ENCODE measurements at regions not wholly inside any gene's neighbourhood (a gene's known extent, or its start where the extent isn't known, plus 50 kb on each side); places are given as distances from the start of the nearest gene placed in this dataset.

- BruUV-seq (replicated peaks): no TSS peak
- Mint-ChIP-seq H3K27ac (ENCODE audit: unreplicated experiment) (no peak overlapping the region), H3K9me3 (ENCODE audit: low read depth, unreplicated experiment) (peaks cover 3% of the 10 kb centered on the region), H3K27me3 (ENCODE audit: unreplicated experiment) (peaks cover 42% of the 10 kb centered on the region), H3K4me1 (ENCODE audit: low read depth, unreplicated experiment) (no peaks in the 10 kb centered on the region), H3K4me3 (ENCODE audit: low read depth, unreplicated experiment) (no peak overlapping the region), H3K36me3 (ENCODE audit: insufficient read depth, unreplicated experiment) (no peaks in the 10 kb centered on the region)
- CTCF ChIA-PET: no interaction called here
- TF ChIP-seq CTCF (IDR thresholded peaks at IDR 0.05; ENCODE audit: unreplicated experiment): no peak
- no peak for DNase-seq
- intact Hi-C loops (cut with micrococcal nuclease; ENCODE audit: unreplicated experiment): no loop called here
Observed at GRCh38 chr18:24933345-24933744, 418.6 kb downstream of the ZNF521 start.

- no peak overlapping the region for H3K27ac Mint-ChIP-seq (ENCODE audit: unreplicated experiment)
- no peak for TF ChIP-seq CTCF (IDR thresholded peaks at IDR 0.05; ENCODE audit: unreplicated experiment)
- CTCF ChIA-PET: no interaction called here
- H3K4me3 Mint-ChIP-seq (ENCODE audit: low read depth, unreplicated experiment): no peak overlapping the region
- no peaks in the 10 kb centered on the region for H3K4me1 Mint-ChIP-seq (ENCODE audit: low read depth, unreplicated experiment)
- H3K36me3 Mint-ChIP-seq (ENCODE audit: insufficient read depth, unreplicated experiment): no peaks in the 10 kb centered on the region
- intact Hi-C loops (cut with micrococcal nuclease; ENCODE audit: unreplicated experiment): no loop called here
- peaks cover 38% of the 10 kb centered on the region for H3K27me3 Mint-ChIP-seq (ENCODE audit: unreplicated experiment)
- H3K9me3 Mint-ChIP-seq (ENCODE audit: low read depth, unreplicated experiment): peaks cover 3% of the 10 kb centered on the region
- BruUV-seq (replicated peaks): no TSS peak
- no peak for DNase-seq
Observed at GRCh38 chr18:24934258-24934932, 417.6 kb downstream of the ZNF521 start.

GRCh38 chr18:24935008-24935407 is 417.0 kb downstream of the ZNF521 start:
- no peaks in the 10 kb centered on the region for H3K36me3 Mint-ChIP-seq (ENCODE audit: insufficient read depth, unreplicated experiment)
- CTCF ChIA-PET: no interaction called here
- intact Hi-C loops (cut with micrococcal nuclease; ENCODE audit: unreplicated experiment): no loop called here
- H3K27me3 Mint-ChIP-seq (ENCODE audit: unreplicated experiment): peaks cover 32% of the 10 kb centered on the region
- no TSS peak for BruUV-seq (replicated peaks)
- peaks cover 3% of the 10 kb centered on the region for H3K9me3 Mint-ChIP-seq (ENCODE audit: low read depth, unreplicated experiment)
- H3K27ac Mint-ChIP-seq (ENCODE audit: unreplicated experiment): no peak overlapping the region
- DNase-seq: no peak
- H3K4me1 Mint-ChIP-seq (ENCODE audit: low read depth, unreplicated experiment): no peaks in the 10 kb centered on the region
- TF ChIP-seq CTCF (IDR thresholded peaks at IDR 0.05; ENCODE audit: unreplicated experiment): no peak
- no peak overlapping the region for H3K4me3 Mint-ChIP-seq (ENCODE audit: low read depth, unreplicated experiment)

GRCh38 chr18:24935896-24936295 is 416.1 kb downstream of the ZNF521 start:
- no peak for DNase-seq
- BruUV-seq (replicated peaks): no TSS peak
- H3K4me3 Mint-ChIP-seq (ENCODE audit: low read depth, unreplicated experiment): no peak overlapping the region
- CTCF ChIA-PET: no interaction called here
- TF ChIP-seq CTCF (IDR thresholded peaks at IDR 0.05; ENCODE audit: unreplicated experiment): no peak
- no peaks in the 10 kb centered on the region for H3K36me3 Mint-ChIP-seq (ENCODE audit: insufficient read depth, unreplicated experiment)
- no peaks in the 10 kb centered on the region for H3K4me1 Mint-ChIP-seq (ENCODE audit: low read depth, unreplicated experiment)
- intact Hi-C loops (cut with micrococcal nuclease; ENCODE audit: unreplicated experiment): no loop called here
- no peaks in the 10 kb centered on the region for H3K9me3 Mint-ChIP-seq (ENCODE audit: low read depth, unreplicated experiment)
- peaks cover 24% of the 10 kb centered on the region for H3K27me3 Mint-ChIP-seq (ENCODE audit: unreplicated experiment)
- no peak overlapping the region for H3K27ac Mint-ChIP-seq (ENCODE audit: unreplicated experiment)
